HG02610 (cell line): ENCODE measurements at regions not wholly inside any gene's neighbourhood (a gene's known extent, or its start where the extent isn't known, plus 50 kb on each side); places are given as distances from the start of the nearest gene placed in this dataset.
A peak's percentile ranks its signal among the peaks of the same experiment; 100 is the strongest.
"Not testable (repeated sequence)": the region's sequence is repeated elsewhere in the genome, so short reads cannot be mapped to it uniquely, and the experiment has no call there.

ENCODE experiments used
- ATAC-seq: cut with Tn5 transposase; IDR thresholded peaks from one replicate; pipeline ENCODE4 v1.9.1; 2021; ENCODE audit warnings: mild to moderate bottlenecking, moderate library complexity; ENCODE audit not compliant: unreplicated experiment

DNA sequence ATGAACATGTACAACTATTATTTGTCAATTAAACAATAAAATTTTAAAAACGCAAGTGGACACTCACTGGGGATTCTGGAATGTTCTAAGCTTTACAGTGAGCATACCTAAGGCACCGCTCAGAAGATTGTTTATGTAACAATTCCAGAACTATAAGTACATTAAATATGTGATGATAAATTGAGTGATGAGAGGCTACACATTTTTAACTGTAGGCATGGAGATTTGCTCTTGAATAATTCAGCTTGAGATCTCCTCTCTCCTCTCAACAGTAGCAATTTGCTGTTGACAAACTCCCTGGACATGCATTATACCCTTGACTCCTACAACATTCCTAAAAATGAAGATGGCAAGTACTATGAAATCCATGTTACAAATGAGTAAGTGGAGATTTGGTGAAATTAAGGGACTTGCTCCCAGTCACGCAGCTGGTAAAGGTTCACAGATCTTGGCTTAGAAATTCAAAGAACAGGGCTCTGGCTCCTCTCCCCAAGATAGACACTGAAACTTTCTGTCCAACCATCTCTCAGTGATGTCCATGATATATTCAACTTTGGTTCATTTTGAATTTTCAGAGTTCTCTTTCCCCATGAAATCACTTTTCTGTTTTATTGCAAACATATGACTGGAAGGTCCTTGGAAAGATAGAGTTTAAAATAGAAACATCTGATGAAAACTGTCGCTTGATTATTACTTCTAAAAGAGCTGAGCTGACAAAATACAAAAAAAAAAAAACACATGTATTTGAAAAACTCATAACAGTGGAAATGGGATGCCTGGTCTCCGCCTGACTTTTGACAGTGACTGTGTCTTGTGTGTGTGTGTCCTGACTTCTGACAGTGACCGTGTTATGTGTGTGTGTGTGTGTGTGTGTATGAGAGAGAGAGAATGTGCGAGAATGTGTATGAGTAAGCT, 488.3 kb downstream of the TNS3 start:
- no peak for ATAC-seq

DNA sequence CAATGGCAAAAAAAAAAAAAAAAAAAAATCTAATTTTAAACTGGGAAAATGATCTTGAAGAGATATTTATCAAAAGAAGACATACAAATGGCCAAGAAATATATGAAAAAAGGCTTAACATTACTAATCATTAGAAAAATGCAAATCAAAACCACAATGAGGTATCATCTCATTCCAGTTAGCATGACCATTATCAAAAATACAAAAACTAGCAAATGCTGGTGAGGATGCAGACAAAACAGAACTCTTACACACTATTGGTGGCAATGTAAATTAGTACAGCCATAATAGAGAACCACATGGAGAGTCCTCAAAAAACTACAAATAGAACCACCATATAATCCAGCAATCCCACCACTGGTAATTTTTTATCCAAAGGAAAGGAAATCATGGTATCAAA, 489.6 kb downstream of the TNS3 start:
- no peak for ATAC-seq

DNA sequence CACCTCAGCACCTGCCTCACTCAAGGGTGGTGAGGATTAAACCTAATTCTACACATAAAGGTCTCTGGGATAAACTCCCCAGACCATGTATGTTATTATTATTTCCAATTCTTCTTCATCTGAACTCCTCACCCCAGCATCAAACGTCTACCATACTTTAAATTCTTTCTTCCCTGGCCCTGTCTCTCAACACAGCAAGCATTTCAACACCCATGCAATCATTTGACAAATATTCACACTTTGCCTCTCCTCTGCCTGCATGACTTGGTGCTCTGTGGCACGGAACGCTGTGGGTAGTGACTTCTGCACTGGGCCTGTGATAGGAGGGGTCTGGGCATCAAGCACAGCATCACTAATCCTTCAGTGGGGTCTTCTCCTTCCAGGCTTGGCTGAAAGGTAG, 490.8 kb downstream of the TNS3 start:
- ATAC-seq, result no peak

DNA sequence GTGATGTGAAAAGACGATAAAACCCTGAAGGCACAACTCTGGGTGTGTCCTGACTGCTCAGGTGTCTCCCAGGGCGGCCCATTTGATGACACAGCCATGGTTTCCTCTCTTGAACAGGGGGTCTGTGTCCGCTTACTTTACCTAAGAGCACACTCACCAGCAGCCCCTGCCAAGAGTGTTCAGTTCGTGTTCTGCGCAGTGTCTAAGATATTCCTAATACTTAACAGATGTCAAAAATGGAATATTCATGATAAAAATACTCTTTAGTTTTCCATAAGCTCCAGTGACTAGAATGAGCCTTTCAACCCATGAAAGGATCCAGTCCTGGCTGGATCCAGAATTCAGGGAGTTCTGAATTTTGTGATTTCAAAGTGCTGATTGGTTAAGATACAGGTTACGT, 492.4 kb downstream of the TNS3 start:
- ATAC-seq, result no peak

DNA sequence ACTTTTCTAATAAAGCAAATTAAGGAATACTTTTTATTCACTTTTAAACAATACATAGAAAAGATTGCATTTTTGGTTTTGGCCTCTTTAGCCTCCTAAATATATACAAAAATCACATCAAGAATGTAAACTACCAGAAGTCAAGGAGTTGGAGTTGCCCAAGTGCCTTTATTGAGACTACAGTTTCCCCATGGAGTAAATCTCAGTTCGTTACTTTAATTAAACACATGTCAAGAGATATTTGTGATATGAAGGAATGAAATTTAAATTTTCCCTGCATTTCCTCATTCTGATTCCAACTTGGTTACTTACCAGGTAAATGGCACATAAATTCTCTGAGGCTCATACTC, 492.9 kb downstream of the TNS3 start:
- ATAC-seq, result no peak

DNA sequence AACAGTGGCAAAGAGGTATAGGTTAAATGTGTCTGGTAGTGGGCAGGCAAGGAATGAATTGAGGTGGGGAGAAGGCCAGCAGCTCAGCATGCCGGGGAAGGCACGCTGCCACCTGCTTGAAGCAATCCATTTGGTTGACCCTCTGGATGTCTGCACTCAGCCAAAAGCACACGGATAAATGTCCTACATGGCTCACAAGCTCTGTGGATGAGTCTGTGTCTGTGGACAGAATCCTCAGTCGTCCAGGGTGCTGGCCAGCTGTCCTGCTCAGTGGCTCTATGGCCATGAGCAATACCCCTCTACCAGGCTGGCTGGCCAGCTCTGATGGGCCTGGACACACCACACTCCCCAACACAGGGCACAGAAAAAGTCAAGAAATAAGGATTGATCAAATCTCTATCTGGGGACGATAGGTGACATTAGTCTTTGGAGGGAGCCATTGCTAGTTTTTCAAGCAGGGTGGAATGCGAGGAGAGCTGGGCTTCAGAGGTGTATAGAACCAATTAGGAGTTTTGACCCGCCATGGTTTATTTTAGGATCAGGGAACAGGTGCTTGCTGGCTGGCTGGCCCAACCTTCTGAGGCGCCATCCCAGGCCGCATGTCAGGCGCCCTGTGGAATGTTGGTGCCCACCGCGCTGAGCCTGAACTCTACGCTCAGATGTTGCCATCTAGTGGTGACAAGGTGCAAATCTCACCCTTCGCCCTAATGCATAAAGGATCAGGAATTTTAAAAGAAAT, 493.4 kb downstream of the TNS3 start:
- peak; percentile 63 for ATAC-seq

DNA sequence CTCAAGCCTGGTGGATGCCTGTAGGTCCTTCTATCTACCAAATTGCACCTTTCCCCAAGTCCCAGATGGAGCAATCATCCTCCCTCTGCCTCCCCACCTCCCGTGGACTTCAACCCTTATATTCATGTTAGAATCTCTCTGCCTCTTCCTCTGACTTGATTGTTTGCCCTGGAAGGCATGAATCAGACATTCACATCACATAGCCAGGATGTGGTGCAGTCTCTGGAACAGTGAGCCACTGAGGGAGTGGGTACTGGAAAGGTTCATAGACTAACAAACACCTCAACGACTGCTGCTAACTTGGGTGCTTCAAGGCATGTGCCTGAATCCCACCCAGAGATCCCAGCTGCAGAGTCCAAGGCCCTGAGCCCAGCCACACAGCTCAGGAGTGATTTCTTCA, 494.0 kb downstream of the TNS3 start:
- no peak for ATAC-seq

DNA sequence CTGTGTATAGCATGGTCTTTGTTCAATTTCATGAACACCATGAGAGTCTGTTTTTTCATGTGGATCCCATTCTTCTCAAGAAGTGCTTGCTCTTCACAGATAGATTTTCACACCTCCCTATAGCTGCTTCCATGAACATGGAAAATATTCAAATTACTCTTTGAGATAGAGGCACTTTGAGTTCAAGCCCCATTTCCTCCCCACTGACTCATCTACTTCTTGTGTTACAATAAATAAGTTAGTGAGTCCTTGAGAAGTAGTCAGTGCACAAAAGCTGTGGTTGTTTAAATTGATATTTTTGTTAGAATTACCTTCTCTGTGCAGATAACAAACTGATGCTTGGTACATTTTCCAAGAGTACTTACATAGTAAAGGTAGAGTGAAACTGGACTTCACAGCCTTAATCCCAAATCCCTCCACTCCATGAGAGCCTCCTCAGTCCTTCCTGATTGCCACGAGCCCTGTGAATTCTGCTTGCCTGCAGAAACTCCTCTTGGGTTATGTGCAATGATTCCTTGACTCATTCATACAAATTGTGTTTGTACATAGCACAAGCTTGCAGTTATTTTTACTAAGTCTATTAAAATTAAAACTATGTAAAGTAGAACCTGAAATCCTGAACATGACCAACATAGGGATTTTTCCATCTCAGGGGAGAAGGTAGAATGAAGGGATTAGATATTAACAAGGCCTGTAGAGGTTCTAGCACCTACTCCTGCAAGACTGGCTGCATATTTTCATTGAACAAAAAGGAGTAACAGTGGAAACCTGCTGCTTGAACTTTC, 496.2 kb downstream of the TNS3 start:
- ATAC-seq, result no peak

DNA sequence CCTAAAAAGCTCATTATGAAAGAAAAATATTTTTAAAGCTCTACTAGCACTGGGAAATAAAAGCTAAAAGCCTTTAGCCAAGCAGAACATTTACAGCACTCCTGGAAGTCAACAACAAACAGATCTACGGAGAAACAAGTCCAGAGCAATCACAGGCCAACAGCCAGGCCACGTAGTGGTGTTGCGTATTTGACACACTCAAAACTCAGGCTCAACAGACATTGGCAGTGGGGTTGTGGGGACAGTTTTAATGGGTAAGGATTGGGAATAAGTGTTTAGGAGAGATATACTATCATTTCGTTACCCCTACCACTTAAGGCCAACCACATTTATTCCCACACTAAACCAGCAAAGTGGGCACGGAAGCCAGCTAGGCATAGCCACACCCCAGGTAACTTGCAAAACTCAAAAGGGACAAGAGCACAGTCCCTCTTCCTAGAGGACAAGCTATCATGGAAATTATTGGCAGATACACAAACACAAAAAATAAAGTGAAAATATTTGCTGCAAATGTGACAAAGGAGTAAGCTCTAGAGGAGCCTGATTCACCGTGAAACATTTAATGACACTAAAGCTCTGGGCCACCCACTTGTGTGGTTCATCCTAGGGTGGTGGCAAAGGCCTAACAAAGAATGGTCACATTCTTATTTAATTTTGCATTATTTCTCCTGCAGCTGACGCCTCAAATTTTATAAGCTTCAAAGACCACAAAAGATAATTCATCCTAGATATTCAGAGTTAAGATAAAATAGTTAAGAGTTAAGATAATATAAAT, 498.2 kb downstream of the TNS3 start:
- no peak for ATAC-seq

DNA sequence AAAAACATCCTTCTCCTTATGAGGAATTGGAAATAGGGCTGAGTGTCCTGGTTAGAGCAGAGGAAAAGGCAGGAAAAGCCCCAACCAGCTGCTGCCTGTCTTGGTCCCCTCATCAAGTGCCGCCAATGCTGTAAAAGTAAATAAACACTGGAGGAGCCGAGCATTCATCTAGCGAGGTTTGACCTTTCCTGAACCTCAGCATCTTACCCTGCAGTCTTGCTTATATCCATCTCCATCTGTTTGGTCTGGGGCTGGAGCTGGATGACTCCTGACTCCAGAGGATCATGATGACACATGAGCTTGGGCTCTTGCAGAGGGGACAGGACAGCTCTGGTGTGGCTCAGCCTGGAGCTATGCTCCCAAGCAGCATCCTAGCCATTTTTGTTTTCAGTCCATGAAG, 501.1 kb downstream of the TNS3 start:
- no peak for ATAC-seq

DNA sequence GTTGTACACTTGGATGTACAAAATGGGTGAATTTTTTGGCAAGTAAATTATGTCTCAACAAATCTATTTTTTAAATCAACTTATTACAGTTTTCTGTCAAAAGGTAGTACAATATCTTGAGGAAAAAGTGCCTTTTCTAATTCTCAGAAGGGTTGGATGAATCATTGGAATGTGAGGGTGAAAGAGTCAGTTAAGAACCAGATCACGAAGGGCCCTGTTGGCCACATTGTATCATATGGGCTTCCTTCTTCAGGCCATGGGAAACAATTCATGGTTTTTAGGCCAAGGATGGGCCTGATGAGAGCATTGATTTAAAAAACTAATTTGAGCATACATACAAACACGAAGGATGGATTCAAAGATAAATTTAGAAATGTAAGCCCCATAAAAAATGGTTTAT, 503.7 kb downstream of the TNS3 start:
- no peak for ATAC-seq

DNA sequence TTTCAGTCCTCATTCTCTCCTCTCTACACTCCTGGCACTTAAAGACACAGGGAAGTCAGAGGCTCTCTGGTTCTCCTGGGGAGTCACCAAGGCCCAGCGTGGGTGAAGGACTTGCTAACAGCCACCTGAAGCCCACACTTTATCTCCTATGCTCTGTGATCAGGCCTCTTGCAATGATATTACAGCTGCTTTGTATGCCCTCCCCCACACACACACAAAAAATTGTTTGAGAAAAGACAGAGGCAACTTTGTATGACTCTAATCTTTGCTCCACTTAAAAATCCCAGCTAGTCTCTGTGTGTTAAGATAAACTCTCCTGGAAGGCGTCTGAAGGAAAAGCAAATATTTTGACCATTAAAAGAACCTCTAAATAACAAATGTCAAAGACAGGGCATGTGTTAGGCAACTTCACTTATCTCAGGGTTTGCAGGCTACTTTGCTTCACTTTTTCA, 507.2 kb downstream of the TNS3 start:
- no peak for ATAC-seq

DNA sequence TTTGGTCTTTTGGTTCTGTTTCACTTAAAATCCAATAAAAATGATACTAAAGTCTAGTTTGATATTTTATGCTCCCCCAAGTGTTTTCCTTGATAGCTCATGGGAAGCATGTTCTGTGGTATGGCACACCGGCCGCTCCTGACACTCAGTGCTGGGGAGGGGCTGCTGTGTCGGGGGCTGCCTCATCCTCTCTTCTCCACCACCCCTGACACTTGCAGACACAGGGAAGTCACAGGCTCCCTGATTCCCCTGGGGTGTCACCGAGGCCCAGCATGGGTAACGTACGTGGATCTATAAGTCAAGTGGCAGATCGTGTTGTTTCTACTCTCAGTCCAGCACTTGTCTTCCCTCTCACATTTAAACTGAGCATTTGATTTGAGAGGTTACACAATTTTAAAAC, 508.6 kb downstream of the TNS3 start:
- ATAC-seq, result no peak

DNA sequence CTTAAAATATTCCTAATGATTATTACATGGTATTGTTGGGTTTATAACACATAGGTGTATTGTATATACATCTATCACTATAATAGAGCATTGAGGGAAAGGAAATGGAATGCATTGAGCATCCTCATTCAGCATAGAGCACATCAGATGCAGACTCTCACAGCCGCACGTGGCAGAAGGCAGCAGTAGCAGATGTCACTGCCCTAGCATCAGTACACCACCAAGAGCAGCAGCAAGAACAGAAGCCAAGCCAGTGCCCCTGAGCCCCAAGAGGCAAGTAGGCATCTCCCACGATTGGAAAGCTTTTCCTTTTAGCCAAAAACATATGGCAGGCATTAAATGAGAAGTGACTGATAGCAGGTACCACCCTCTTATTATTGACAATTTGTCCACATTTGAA, 510.0 kb downstream of the TNS3 start:
- no peak for ATAC-seq

DNA sequence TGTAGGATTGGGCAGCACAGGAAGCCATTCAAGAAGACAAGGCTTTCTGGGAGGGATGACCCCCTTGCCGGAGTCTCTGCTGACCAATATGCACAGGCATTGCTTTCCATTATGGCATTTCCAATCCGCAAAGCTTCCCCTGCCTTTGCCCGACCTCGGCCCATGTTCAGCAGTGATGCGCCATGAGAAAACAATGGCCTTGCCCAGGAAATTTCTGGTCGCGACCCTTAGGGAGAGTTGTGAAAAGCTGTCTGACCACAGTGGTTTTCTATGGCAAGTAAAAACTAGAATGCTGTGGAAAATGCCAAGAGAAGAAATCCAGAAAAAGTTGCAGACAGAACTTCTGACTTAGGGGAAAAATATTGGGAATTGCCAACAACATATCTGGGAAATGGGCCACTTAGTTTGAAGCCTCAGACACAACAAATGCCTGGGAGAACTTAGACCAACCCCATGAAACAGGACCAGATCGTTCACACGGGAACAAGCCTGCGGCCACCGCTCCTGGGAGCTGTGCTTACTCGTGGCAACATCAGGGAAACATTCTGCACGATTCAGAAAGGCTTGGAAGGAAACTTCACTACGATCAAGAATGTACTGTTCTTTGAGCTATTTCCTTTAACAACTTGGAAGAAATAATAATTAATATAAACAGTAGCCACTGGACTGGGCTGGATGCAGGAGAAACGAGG, 512.4 kb downstream of the TNS3 start:
- ATAC-seq, result no peak

DNA sequence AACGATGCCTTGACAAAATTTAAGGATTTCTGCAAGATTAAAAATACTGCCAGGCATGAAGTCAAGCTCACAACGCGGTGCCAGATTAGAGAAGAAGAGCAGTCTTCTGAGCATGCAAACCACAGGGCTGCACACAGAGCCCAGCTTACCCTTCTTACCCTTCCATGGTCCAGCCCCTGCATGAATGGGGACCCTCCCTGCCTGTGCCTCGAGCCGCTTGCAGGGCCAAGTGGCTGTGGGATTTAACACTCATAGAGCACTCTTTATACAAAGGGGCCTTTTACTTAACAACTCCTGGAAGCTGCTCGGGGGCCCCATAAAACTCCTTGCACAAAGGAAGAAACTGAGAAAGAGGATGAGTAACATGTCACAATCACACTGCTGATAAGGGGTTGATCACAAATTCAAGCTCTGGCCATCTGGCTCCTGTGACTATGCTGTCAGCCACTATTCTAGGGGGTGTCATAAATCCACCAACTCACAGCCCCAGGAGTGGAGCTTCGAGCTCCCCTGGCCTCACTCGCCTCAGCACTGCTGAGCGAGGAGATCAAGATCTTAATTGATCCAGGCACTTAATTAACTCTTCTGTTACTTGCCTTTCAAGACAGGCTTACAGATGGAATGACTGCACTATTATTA, 514.8 kb downstream of the TNS3 start:
- no peak for ATAC-seq

DNA sequence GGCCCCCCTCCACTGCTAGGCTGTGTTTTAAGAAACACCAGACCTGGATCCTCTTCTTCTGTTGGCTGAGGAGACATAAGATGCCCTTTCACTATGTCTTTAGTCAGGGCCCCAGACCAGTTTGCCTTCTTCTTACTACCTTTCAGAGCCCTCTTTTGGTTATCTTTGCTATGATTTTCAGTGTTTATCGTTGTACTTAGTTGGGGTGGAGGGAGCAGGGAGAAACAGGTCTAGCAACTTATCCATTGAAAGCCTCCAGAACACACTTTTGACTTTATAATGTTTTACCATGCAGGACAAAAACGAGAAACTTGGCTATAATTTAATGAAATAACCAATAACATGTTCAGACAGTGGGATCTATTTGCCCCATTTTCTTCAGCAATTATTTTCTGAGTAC, 525.2 kb downstream of the TNS3 start:
- ATAC-seq, result no peak

DNA sequence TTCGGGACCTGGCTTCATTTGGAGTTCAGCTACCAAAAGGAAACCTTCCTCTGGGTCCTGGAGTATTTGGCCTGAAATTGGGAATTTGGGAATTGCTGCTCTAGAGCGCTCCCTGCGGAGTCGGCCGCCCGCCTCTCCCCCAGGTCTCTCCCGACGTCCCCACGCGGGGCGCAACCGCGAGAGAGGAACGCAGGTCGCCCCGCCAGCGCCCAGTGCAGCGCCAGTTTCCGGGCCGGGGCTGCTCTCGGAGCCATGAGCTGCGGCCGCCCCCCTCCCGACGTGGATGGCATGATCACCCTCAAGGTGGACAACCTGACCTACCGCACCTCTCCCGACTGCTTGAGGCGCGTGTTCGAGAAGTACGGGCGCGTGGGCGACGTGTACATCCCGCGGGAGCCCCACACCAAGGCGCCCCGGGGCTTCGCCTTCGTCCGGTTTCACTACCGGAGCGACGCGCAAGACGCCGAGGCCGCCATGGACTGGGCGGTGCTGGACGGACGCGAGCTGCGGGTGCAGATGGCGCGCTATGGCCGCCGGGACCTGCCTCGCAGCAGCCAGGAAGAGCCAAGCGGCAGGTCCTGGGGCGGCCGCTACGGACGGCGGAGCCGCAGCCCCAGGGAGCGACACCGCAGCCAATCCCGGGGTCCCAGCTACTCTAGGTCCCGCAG, 529.2 kb downstream of the TNS3 start:
- not testable (repeated sequence) for ATAC-seq

DNA sequence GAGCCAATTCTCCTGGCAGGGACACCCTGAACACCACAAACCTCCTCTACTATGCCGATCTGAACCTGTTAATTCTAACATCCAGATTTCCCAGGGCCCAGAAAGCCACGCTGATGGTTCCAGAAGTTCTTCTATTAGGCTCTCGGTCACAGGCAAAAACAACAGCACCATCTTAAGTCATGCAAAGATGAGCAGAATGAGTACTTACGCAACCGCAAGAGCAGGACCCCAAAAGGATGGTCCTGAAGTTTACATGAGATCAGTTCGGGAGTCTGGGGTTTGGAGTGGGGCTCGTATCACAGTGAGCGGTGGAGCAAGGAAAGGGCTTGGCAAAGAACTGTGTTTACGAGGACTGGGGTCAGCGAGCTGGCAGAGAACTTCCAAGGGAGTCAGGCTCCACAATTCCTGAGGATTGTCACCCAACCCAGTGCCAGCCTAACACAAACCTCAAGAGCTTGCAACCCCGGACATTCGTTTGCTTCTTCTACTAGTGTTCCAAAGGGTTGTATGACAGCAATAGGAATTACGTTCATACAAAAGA, 532.6 kb downstream of the TNS3 start:
- ATAC-seq, result no peak
